ENCODE measurements at regions not wholly inside any gene's neighbourhood (a gene's known extent, or its start where the extent isn't known, plus 50 kb on each side); places are given as distances from the start of the nearest gene placed in this dataset.

GRCh38 chr2:130261970-130262760 lies 63.9 kb upstream of the TUBA3E start:
- no peaks in the 10 kb centered on the region for H3K36me3 ChIP-seq (replicated peaks; ENCODE audit: insufficient read depth, low read depth)
- 64% methylated on average over 11 of the region's 11 CpGs for WGBS (ENCODE audit: low lambda C conversion rate, missing lambda C conversion rate)
- no peak overlapping the region for H3K4me3 ChIP-seq
- H3K79me2 ChIP-seq, result no peaks in the 10 kb centered on the region
- H3K4me2 ChIP-seq, result no peak overlapping the region
- no peaks in the 10 kb centered on the region for H3K9me3 ChIP-seq (ENCODE audit: low read depth)
- peaks cover 4% of the 10 kb centered on the region for H3K4me1 ChIP-seq (ENCODE audit: insufficient read depth)
- TF ChIP-seq EZH2 (IDR thresholded peaks at IDR 0.05; ENCODE audit: borderline replicate concordance) (no peak), CTCF (IDR thresholded peaks at IDR 0.05; ENCODE audit: poor library complexity) (no peak), EZH2phosphoT487 (IDR thresholded peaks at IDR 0.05; ENCODE audit: low read depth, severe bottlenecking, unreplicated experiment) (no peak)
- peaks cover 13% of the 10 kb centered on the region for H3K27me3 ChIP-seq
- H4K20me1 ChIP-seq (ENCODE audit: insufficient read depth, poor library complexity, severe bottlenecking), result no peaks in the 10 kb centered on the region
- peak; percentile 37 for DNase-seq (ENCODE audit: low spot score)
- no peak overlapping the region for H3K27ac ChIP-seq
- H2AFZ ChIP-seq, result no peak overlapping the region
- H3K9me2 ChIP-seq (replicated peaks; ENCODE audit: insufficient read depth), result no peaks in the 10 kb centered on the region

- Histone ChIP-seq H2AFZ (no peak overlapping the region), H3K4me2 (no peak overlapping the region), H3K79me2 (no peaks in the 10 kb centered on the region), H4K20me1 (ENCODE audit: insufficient read depth, poor library complexity, severe bottlenecking) (no peaks in the 10 kb centered on the region), H3K4me3 (no peak overlapping the region), H3K27ac (no peak overlapping the region), H3K9me2 (replicated peaks; ENCODE audit: insufficient read depth) (no peaks in the 10 kb centered on the region), H3K27me3 (peaks cover 13% of the 10 kb centered on the region), H3K4me1 (ENCODE audit: insufficient read depth) (peaks cover 4% of the 10 kb centered on the region), H3K9me3 (ENCODE audit: low read depth) (no peaks in the 10 kb centered on the region), H3K36me3 (replicated peaks; ENCODE audit: insufficient read depth, low read depth) (no peaks in the 10 kb centered on the region)
- no peak for DNase-seq (ENCODE audit: low spot score)
- WGBS (ENCODE audit: low lambda C conversion rate, missing lambda C conversion rate), result 83% methylated on average over 10 of the region's 10 CpGs
- TF ChIP-seq CTCF (IDR thresholded peaks at IDR 0.05; ENCODE audit: poor library complexity), result no peak
- no peak for TF ChIP-seq EZH2 (IDR thresholded peaks at IDR 0.05; ENCODE audit: borderline replicate concordance)
- TF ChIP-seq EZH2phosphoT487 (IDR thresholded peaks at IDR 0.05; ENCODE audit: low read depth, severe bottlenecking, unreplicated experiment), result no peak
Measured at GRCh38 chr2:130261099-130261498, 62.9 kb upstream of the TUBA3E start.

- Histone ChIP-seq H3K4me3 (no peak overlapping the region), H3K9me2 (replicated peaks; ENCODE audit: insufficient read depth) (no peaks in the 10 kb centered on the region), H4K20me1 (ENCODE audit: insufficient read depth, poor library complexity, severe bottlenecking) (no peaks in the 10 kb centered on the region), H3K27ac (no peak overlapping the region), H3K79me2 (no peaks in the 10 kb centered on the region), H3K9me3 (ENCODE audit: low read depth) (no peaks in the 10 kb centered on the region), H3K4me2 (no peak overlapping the region), H3K27me3 (peaks cover 13% of the 10 kb centered on the region), H3K36me3 (replicated peaks; ENCODE audit: insufficient read depth, low read depth) (no peaks in the 10 kb centered on the region), H3K4me1 (ENCODE audit: insufficient read depth) (peaks cover 4% of the 10 kb centered on the region), H2AFZ (no peak overlapping the region)
- 68% methylated on average over 4 of the region's 4 CpGs for WGBS (ENCODE audit: low lambda C conversion rate, missing lambda C conversion rate)
- no peak for TF ChIP-seq EZH2phosphoT487 (IDR thresholded peaks at IDR 0.05; ENCODE audit: low read depth, severe bottlenecking, unreplicated experiment)
- TF ChIP-seq EZH2 (IDR thresholded peaks at IDR 0.05; ENCODE audit: borderline replicate concordance), result no peak
- no peak for TF ChIP-seq CTCF (IDR thresholded peaks at IDR 0.05; ENCODE audit: poor library complexity)
- no peak for DNase-seq (ENCODE audit: low spot score)
Measured at GRCh38 chr2:130259594-130259993, 61.4 kb upstream of the TUBA3E start.
